ENCODE measurements at regions not wholly inside any gene's neighbourhood (a gene's known extent, or its start where the extent isn't known, plus 50 kb on each side); places are given as distances from the start of the nearest gene placed in this dataset.

DNA sequence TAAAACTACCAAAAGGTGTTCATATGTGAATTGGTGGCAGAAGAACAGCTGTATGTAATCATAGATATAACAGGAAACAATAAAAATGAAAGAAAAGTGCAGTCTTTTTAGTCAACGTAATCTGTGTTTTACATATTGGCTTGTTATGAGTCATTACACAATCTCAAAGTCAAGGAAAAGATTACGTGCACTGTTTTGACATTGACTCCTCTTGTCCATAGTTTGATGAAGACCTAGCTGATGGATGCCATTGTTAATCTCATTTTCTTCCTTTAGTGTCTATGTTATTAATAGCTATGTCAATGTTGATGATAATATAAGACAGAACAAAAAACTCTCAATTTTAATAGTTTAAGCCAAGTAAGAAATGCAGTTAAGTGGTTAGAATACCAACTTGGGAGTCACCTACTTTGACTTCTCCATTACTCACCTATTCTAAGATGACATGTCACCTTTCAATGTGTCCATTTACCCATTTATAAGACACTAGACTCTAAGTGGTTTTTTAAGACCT lies 84.5 kb upstream of the SAMSN1 start:
- ChIA-PET POLR2A (no interaction called here), CTCF (no interaction called here)
- 9% methylated on average over 2 of the region's 2 CpGs for WGBS (ENCODE audit: low lambda C conversion rate)

DNA sequence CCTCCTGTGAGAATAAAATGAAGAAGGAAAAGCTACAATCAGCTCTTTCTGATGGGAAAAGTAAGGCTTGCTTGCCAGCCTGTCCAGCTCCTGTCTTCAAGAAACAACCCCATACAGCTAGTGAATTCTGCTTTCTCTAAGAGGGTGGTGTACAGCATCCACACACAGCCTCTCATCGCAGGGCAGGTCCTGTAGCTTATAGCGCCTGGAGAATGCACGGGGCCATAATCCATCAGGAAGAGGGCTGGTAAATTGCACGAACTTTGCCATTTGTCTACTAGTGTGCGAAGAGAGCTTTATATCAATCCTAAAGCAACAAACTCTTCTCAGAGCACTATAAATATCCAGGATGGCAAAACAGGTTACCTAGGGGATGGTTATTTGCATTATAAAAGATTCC lies 83.3 kb upstream of the SAMSN1 start:
- ChIA-PET CTCF (interaction anchor here (1.4 kb wide), 1 partner anchor 14 kb away, joined by 4 read pairs; no protein-coding TSS in a partner anchor), POLR2A (no interaction called here)
- Histone ChIP-seq H3K9me2 (no peaks in the 10 kb centered on the region), H3K27ac (ENCODE audit: low read depth in 2 of 2, low read length in 1 of 2) (no peak overlapping the region), H2AFZ (ENCODE audit: low read depth) (no peak overlapping the region), H4K20me1 (ENCODE audit: insufficient read depth) (no peaks in the 10 kb centered on the region), H3K9me3 (no peaks in the 10 kb centered on the region), H3K79me2 (ENCODE audit: insufficient read depth) (no peaks in the 10 kb centered on the region), H3K9ac (no peak overlapping the region), H3F3A (replicated peaks; ENCODE audit: insufficient read depth) (no peaks in the 10 kb centered on the region), H3K4me1 (ENCODE audit: control insufficient read depth in 1 of 2, insufficient read depth in 2 of 2, low read depth in 1 of 2, low read length in 1 of 2) (no peaks in the 10 kb centered on the region), H3K4me3 (ENCODE audit: low read depth in 2 of 2, low read length in 1 of 2) (no peak overlapping the region), H3K27me3 (ENCODE audit: insufficient read depth) (no peaks in the 10 kb centered on the region), H3K36me3 (replicated peaks in 1 of 2; ENCODE audit: control insufficient read depth in 1 of 2, insufficient read depth in 2 of 2, low read length in 1 of 2) (no peaks in the 10 kb centered on the region), H3K4me2 (no peak overlapping the region)
- WGBS (ENCODE audit: low lambda C conversion rate): 6% methylated on average over 3 of the region's 5 CpGs
- no peak for DNase-seq
- no peak for TF ChIP-seq NRF1 (IDR thresholded peaks at IDR 0.05; ENCODE audit: low read depth, low read length)
- no peak for TF ChIP-seq TCF12 (IDR thresholded peaks at IDR 0.05)
- no peak for TF ChIP-seq EZH2phosphoT487 (IDR thresholded peaks at IDR 0.05; ENCODE audit: borderline replicate concordance, low read depth)
- TF ChIP-seq, protein P1, sequence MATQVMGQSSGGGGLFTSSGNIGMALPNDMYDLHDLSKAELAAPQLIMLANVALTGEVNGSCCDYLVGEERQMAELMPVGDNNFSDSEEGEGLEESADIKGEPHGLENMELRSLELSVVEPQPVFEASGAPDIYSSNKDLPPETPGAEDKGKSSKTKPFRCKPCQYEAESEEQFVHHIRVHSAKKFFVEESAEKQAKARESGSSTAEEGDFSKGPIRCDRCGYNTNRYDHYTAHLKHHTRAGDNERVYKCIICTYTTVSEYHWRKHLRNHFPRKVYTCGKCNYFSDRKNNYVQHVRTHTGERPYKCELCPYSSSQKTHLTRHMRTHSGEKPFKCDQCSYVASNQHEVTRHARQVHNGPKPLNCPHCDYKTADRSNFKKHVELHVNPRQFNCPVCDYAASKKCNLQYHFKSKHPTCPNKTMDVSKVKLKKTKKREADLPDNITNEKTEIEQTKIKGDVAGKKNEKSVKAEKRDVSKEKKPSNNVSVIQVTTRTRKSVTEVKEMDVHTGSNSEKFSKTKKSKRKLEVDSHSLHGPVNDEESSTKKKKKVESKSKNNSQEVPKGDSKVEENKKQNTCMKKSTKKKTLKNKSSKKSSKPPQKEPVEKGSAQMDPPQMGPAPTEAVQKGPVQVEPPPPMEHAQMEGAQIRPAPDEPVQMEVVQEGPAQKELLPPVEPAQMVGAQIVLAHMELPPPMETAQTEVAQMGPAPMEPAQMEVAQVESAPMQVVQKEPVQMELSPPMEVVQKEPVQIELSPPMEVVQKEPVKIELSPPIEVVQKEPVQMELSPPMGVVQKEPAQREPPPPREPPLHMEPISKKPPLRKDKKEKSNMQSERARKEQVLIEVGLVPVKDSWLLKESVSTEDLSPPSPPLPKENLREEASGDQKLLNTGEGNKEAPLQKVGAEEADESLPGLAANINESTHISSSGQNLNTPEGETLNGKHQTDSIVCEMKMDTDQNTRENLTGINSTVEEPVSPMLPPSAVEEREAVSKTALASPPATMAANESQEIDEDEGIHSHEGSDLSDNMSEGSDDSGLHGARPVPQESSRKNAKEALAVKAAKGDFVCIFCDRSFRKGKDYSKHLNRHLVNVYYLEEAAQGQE (IDR thresholded peaks at IDR 0.05; ENCODE audit: low read depth, low read length): no peak
- TF ChIP-seq, protein P2, sequence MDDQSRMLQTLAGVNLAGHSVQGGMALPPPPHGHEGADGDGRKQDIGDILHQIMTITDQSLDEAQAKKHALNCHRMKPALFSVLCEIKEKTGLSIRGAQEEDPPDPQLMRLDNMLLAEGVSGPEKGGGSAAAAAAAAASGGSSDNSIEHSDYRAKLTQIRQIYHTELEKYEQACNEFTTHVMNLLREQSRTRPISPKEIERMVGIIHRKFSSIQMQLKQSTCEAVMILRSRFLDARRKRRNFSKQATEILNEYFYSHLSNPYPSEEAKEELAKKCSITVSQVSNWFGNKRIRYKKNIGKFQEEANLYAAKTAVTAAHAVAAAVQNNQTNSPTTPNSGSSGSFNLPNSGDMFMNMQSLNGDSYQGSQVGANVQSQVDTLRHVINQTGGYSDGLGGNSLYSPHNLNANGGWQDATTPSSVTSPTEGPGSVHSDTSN (IDR thresholded peaks at IDR 0.05): no peak
- no peak for TF ChIP-seq JUND (IDR thresholded peaks at IDR 0.05)
- no peak for TF ChIP-seq NFIC (IDR thresholded peaks at IDR 0.05; ENCODE audit: borderline replicate concordance)
- no peak for TF ChIP-seq EP300 (IDR thresholded peaks at IDR 0.05; ENCODE audit: borderline replicate concordance in 1 of 2, low read depth in 1 of 2, low read length in 1 of 2)
- TF ChIP-seq, protein P3, sequence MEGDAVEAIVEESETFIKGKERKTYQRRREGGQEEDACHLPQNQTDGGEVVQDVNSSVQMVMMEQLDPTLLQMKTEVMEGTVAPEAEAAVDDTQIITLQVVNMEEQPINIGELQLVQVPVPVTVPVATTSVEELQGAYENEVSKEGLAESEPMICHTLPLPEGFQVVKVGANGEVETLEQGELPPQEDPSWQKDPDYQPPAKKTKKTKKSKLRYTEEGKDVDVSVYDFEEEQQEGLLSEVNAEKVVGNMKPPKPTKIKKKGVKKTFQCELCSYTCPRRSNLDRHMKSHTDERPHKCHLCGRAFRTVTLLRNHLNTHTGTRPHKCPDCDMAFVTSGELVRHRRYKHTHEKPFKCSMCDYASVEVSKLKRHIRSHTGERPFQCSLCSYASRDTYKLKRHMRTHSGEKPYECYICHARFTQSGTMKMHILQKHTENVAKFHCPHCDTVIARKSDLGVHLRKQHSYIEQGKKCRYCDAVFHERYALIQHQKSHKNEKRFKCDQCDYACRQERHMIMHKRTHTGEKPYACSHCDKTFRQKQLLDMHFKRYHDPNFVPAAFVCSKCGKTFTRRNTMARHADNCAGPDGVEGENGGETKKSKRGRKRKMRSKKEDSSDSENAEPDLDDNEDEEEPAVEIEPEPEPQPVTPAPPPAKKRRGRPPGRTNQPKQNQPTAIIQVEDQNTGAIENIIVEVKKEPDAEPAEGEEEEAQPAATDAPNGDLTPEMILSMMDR (IDR thresholded peaks at IDR 0.05): no peak
- TF ChIP-seq, protein P4, sequence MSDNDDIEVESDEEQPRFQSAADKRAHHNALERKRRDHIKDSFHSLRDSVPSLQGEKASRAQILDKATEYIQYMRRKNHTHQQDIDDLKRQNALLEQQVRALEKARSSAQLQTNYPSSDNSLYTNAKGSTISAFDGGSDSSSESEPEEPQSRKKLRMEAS (IDR thresholded peaks at IDR 0.05; ENCODE audit: low read depth): no peak
- TF ChIP-seq FOXM1 (IDR thresholded peaks at IDR 0.05; ENCODE audit: low read depth): no peak
- no peak for TF ChIP-seq RFX5 (IDR thresholded peaks at IDR 0.05; ENCODE audit: low read length)
- no peak for TF ChIP-seq MXI1 (IDR thresholded peaks at IDR 0.05; ENCODE audit: low read depth, low read length)
- TF ChIP-seq, protein P5, sequence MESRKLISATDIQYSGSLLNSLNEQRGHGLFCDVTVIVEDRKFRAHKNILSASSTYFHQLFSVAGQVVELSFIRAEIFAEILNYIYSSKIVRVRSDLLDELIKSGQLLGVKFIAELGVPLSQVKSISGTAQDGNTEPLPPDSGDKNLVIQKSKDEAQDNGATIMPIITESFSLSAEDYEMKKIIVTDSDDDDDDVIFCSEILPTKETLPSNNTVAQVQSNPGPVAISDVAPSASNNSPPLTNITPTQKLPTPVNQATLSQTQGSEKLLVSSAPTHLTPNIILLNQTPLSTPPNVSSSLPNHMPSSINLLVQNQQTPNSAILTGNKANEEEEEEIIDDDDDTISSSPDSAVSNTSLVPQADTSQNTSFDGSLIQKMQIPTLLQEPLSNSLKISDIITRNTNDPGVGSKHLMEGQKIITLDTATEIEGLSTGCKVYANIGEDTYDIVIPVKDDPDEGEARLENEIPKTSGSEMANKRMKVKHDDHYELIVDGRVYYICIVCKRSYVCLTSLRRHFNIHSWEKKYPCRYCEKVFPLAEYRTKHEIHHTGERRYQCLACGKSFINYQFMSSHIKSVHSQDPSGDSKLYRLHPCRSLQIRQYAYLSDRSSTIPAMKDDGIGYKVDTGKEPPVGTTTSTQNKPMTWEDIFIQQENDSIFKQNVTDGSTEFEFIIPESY (IDR thresholded peaks at IDR 0.05; ENCODE audit: borderline replicate concordance, low read depth): no peak
- no peak for TF ChIP-seq GATA2 (CRISPR knock-in tag; IDR thresholded peaks at IDR 0.05)
- no peak for TF ChIP-seq MEF2A (IDR thresholded peaks at IDR 0.05; ENCODE audit: borderline replicate concordance, low read depth)
- no peak for TF ChIP-seq TEAD4 (IDR thresholded peaks at IDR 0.05; ENCODE audit: borderline replicate concordance, insufficient read depth)

More for the DNA sequence above, 84.5 kb upstream of the SAMSN1 start:
- Histone ChIP-seq H3K27me3 (ENCODE audit: insufficient read depth) (no peaks in the 10 kb centered on the region), H3K9me2 (no peaks in the 10 kb centered on the region), H3K27ac (ENCODE audit: low read depth in 2 of 2, low read length in 1 of 2) (no peak overlapping the region), H3K9me3 (no peaks in the 10 kb centered on the region), H3K79me2 (ENCODE audit: insufficient read depth) (no peaks in the 10 kb centered on the region), H3K4me2 (no peak overlapping the region), H3K4me1 (ENCODE audit: control insufficient read depth in 1 of 2, insufficient read depth in 2 of 2, low read depth in 1 of 2, low read length in 1 of 2) (no peaks in the 10 kb centered on the region), H3K4me3 (ENCODE audit: low read depth in 2 of 2, low read length in 1 of 2) (no peak overlapping the region), H3F3A (replicated peaks; ENCODE audit: insufficient read depth) (no peaks in the 10 kb centered on the region), H4K20me1 (ENCODE audit: insufficient read depth) (no peaks in the 10 kb centered on the region), H3K9ac (no peak overlapping the region), H2AFZ (ENCODE audit: low read depth) (no peak overlapping the region), H3K36me3 (replicated peaks in 1 of 2; ENCODE audit: control insufficient read depth in 1 of 2, insufficient read depth in 2 of 2, low read length in 1 of 2) (no peaks in the 10 kb centered on the region)
- TF ChIP-seq SMC3 (IDR thresholded peaks at IDR 0.05; ENCODE audit: low read depth, low read length) (no peak), TCF12 (IDR thresholded peaks at IDR 0.05) (no peak)
- no peak for DNase-seq

Measured in SK-N-SH (cell line).